Smooth muscle cell (in vitro differentiated cells): ENCODE measurements at regions not wholly inside any gene's neighbourhood (a gene's known extent, or its start where the extent isn't known, plus 50 kb on each side); places are given as distances from the start of the nearest gene placed in this dataset.

Experiments used
- DNase-seq: peaks from one replicate; lab custom pipeline; 2025; ENCODE audit not compliant: unreplicated experiment; lab: John Stamatoyannopoulos, UW
- H2AFZ ChIP-seq: fragments of 200-600 bp; sonication (generic); 2 replicates; pipeline ENCODE4 v1.6.0; 2016; ENCODE audit warnings: antibody characterized with exemption, low read depth, mild to moderate bottlenecking
- H3F3A ChIP-seq: fragments of 200-600 bp; sonication (generic); 2 replicates; pipeline ENCODE4 v1.6.0; 2017; ENCODE audit warnings: antibody characterized with exemption, low read depth
- H3K27ac ChIP-seq: fragments of 200-600 bp; sonication (generic); 2 replicates; pipeline ENCODE4 v1.5.1; 2016; ENCODE audit warnings: low read depth, mild to moderate bottlenecking
- H3K27me3 ChIP-seq: fragments of 200-600 bp; sonication (generic); 2 replicates; pipeline ENCODE4 v1.6.1; 2016; ENCODE audit warnings: low read depth, mild to moderate bottlenecking
- H3K36me3 ChIP-seq: fragments of 200-600 bp; sonication (generic); 2 replicates; pipeline ENCODE4 v1.5.1; 2016; ENCODE audit warnings: low read depth
- H3K4me1 ChIP-seq: fragments of 200-600 bp; sonication (generic); 2 replicates; pipeline ENCODE4 v1.5.1; 2016; ENCODE audit warnings: low read depth
- H3K4me2 ChIP-seq: fragments of 200-600 bp; sonication (generic); 2 replicates; pipeline ENCODE4 v1.6.0; 2016; ENCODE audit warnings: mild to moderate bottlenecking
- H3K4me3 ChIP-seq: fragments of 200-600 bp; sonication (generic); 2 replicates; pipeline ENCODE4 v1.5.1; 2016; ENCODE audit warnings: mild to moderate bottlenecking
- H3K79me2 ChIP-seq: fragments of 200-600 bp; sonication (generic); 2 replicates; pipeline ENCODE4 v1.6.0; 2016; ENCODE audit warnings: low read depth, mild to moderate bottlenecking
- H3K9ac ChIP-seq: fragments of 200-600 bp; sonication (generic); 2 replicates; pipeline ENCODE4 v1.6.0; 2016; ENCODE audit warnings: low read depth
- H3K9me3 ChIP-seq: fragments of 200-600 bp; sonication (generic); replicated peaks from 2 replicates; pipeline ENCODE4 v1.5.1; 2016; ENCODE audit warnings: low read depth
- H4K20me1 ChIP-seq: fragments of 200-600 bp; sonication (generic); 2 replicates; pipeline ENCODE4 v1.6.0; 2016; ENCODE audit warnings: low read depth
- WGBS: methylation state at CpG from one replicate; pipeline ENCODE4 v1.1.7; 2016; ENCODE audit warnings: low lambda C conversion rate; 5-methylcytosine and 5-hydroxymethylcytosine counted together
- TF ChIP-seq, protein P1 (sequence below): fragments of 200-600 bp; sonication (generic); IDR thresholded peaks from 2 replicates; pipeline ENCODE4 v1.5.1; 2017; ENCODE audit warnings: borderline replicate concordance, mild to moderate bottlenecking, antibody characterized with exemption; ENCODE audit not compliant: insufficient read depth, poor library complexity, severe bottlenecking

DNA sequence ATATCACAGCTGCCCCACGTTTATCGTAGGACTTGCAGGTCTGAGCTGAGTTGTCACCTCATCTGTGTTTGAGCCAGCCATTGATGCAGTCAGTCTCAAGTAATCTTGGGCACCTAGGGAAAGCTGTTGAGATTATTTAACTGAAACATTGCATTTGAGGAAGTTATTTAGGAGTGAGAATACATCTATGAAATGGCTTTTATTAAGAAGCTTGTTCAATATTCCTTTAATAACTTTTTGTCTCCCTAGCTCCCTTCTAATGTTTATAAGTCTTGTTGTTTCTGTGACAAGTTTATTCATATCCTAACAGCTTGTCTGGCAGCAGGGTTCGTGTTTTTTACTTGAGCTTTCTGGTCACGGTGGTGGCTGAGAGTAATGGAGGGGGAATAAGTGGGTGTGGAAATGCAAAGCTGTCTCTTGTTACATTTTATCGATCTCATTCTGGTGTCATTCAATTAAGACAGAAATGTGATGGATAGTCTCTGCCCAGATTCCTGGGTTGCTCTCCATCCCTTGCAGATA, 555.9 kb downstream of the USP25 start:
- no peak overlapping the region for H3K9ac ChIP-seq
- 83% methylated on average over 5 of the region's 5 CpGs for WGBS
- H3K27ac ChIP-seq = no peak overlapping the region
- TF ChIP-seq, protein P1, sequence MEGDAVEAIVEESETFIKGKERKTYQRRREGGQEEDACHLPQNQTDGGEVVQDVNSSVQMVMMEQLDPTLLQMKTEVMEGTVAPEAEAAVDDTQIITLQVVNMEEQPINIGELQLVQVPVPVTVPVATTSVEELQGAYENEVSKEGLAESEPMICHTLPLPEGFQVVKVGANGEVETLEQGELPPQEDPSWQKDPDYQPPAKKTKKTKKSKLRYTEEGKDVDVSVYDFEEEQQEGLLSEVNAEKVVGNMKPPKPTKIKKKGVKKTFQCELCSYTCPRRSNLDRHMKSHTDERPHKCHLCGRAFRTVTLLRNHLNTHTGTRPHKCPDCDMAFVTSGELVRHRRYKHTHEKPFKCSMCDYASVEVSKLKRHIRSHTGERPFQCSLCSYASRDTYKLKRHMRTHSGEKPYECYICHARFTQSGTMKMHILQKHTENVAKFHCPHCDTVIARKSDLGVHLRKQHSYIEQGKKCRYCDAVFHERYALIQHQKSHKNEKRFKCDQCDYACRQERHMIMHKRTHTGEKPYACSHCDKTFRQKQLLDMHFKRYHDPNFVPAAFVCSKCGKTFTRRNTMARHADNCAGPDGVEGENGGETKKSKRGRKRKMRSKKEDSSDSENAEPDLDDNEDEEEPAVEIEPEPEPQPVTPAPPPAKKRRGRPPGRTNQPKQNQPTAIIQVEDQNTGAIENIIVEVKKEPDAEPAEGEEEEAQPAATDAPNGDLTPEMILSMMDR = no peak
- H3K27me3 ChIP-seq = no peaks in the 10 kb centered on the region
- no peak overlapping the region for H3K4me2 ChIP-seq
- no peak for DNase-seq
- H3F3A ChIP-seq = peaks cover 2% of the 10 kb centered on the region
- H3K9me3 ChIP-seq = no peaks in the 10 kb centered on the region
- H3K36me3 ChIP-seq = no peaks in the 10 kb centered on the region
- no peaks in the 10 kb centered on the region for H4K20me1 ChIP-seq
- H3K4me3 ChIP-seq = no peak overlapping the region
- H2AFZ ChIP-seq = no peak overlapping the region
- H3K4me1 ChIP-seq = no peaks in the 10 kb centered on the region
- no peaks in the 10 kb centered on the region for H3K79me2 ChIP-seq

DNA sequence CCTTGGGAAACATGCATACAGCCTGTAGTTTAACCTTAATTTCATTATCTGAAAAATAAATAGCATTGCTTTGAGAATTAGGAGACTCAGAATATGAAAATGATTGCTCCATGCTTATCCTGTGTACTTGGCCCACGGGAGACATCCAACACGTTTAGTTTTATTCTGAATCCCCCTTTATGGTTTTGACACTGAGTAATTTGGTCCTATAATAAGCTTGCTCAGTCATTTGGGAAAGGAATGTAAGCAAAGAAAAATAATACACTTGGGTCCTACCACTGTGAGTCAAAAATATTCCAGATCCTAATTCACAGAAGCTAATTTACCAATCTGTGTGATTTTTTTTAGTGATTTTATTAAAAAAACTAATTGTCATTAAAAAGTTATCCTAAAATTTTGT, 557.3 kb downstream of the USP25 start:
- Histone ChIP-seq H3F3A (no peaks in the 10 kb centered on the region), H3K27ac (no peak overlapping the region), H3K9me3 (no peaks in the 10 kb centered on the region), H3K4me2 (no peak overlapping the region), H4K20me1 (no peaks in the 10 kb centered on the region), H3K79me2 (no peaks in the 10 kb centered on the region), H3K4me1 (no peaks in the 10 kb centered on the region), H2AFZ (no peak overlapping the region), H3K4me3 (no peak overlapping the region), H3K36me3 (no peaks in the 10 kb centered on the region), H3K27me3 (no peaks in the 10 kb centered on the region), H3K9ac (no peak overlapping the region)
- 85% methylated on average over 2 of the region's 2 CpGs for WGBS
- no peak for DNase-seq
- TF ChIP-seq, protein P1 = no peak

GRCh38 chr21:16291296-16291695, 561.5 kb downstream of the USP25 start:
- Histone ChIP-seq H3K4me2 (no peak overlapping the region), H3K36me3 (no peaks in the 10 kb centered on the region), H3K9me3 (no peaks in the 10 kb centered on the region), H3K9ac (no peak overlapping the region), H3K27me3 (no peaks in the 10 kb centered on the region), H4K20me1 (no peaks in the 10 kb centered on the region), H3F3A (no peaks in the 10 kb centered on the region), H3K27ac (no peak overlapping the region), H3K4me1 (no peaks in the 10 kb centered on the region), H3K79me2 (no peaks in the 10 kb centered on the region), H3K4me3 (no peak overlapping the region), H2AFZ (no peak overlapping the region)
- 90% methylated on average over 7 of the region's 7 CpGs for WGBS
- no peak for DNase-seq
- TF ChIP-seq, protein P1 = no peak

DNA sequence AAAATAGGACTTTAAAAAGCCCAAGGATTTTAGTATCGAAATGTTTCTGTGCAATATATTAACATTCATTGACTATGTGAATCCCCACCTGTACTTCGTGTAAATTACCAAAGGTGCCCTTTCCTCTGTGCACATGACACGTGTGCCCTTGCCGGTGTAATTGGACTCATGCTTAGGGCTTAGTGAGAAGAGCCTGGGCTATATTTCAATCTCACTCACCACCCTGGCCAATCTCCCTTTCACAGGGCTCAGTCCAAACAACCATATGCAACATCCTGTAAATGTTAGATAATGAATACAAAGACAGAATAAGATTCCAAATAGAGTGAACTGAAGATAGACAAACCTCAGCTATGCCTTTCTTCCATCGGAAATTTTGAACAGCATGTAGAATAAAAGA, 564.3 kb downstream of the USP25 start:
- Histone ChIP-seq H3F3A (no peaks in the 10 kb centered on the region), H3K27ac (no peak overlapping the region), H3K4me1 (no peaks in the 10 kb centered on the region), H3K79me2 (no peaks in the 10 kb centered on the region), H2AFZ (no peak overlapping the region), H3K36me3 (no peaks in the 10 kb centered on the region), H3K9me3 (no peaks in the 10 kb centered on the region), H3K27me3 (no peaks in the 10 kb centered on the region), H3K4me3 (no peak overlapping the region), H3K4me2 (no peak overlapping the region), H3K9ac (no peak overlapping the region), H4K20me1 (no peaks in the 10 kb centered on the region)
- WGBS = 78% methylated on average over 5 of the region's 5 CpGs
- no peak for DNase-seq
- TF ChIP-seq, protein P1 = no peak
